ENCODE measurements at regions not wholly inside any gene's neighbourhood (a gene's known extent, or its start where the extent isn't known, plus 50 kb on each side); places are given as distances from the start of the nearest gene placed in this dataset.

GRCh38 chr3:168884353-168884903, 779.1 kb downstream of the MECOM start:
- Histone ChIP-seq H3K27ac (ENCODE audit: low read length) (no peak overlapping the region), H3K27me3 (ENCODE audit: insufficient read depth, low read length, poor library complexity) (no peaks in the 10 kb centered on the region), H3K4me1 (ENCODE audit: insufficient read depth, low read length) (no peaks in the 10 kb centered on the region), H3K9ac (ENCODE audit: low read depth, low read length) (no peak overlapping the region), H2AFZ (ENCODE audit: low read depth, low read length) (no peak overlapping the region), H3K4me3 (ENCODE audit: low read depth in 1 of 2, low read length in 2 of 2) (no peak overlapping the region), H3K4me2 (ENCODE audit: insufficient read depth, low read length) (no peak overlapping the region), H3K9me3 (ENCODE audit: insufficient read depth, low read length, severe bottlenecking) (no peaks in the 10 kb centered on the region), H3K36me3 (ENCODE audit: insufficient read depth, low read length) (no peaks in the 10 kb centered on the region), H3K79me2 (ENCODE audit: insufficient read depth, low read length) (no peaks in the 10 kb centered on the region), H4K20me1 (ENCODE audit: insufficient read depth, low read length) (no peaks in the 10 kb centered on the region)
- no peak for DNase-seq
- TF ChIP-seq EZH2 (IDR thresholded peaks at IDR 0.05; ENCODE audit: borderline replicate concordance, low read depth, low read length, severe bottlenecking) (no peak), CTCF (IDR thresholded peaks at IDR 0.05; ENCODE audit: borderline replicate concordance, extremely low read depth, low read length, poor library complexity, severe bottlenecking) (no peak)
- ATAC-seq (ENCODE audit: insufficient read depth, low read depth) = no peak

DNA sequence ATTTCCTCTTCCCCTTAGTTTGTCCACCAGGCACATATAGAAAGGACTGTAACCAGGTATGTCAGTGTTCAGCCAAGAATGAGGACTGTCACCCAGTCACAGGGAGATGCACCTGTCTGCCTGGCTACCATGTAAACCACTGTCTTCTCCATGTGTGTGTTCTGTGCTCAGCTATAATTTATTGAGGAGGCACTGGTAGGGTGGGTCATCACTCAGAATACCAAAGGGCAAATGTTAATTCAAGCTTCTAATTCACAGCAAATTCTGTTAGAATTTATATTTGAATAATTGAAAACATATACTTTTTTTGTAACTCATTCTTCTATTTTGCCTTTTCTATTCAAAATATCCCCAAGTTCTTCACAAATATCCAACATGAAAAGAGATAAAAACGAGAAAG, 780.4 kb downstream of the MECOM start:
- H4K20me1 ChIP-seq (ENCODE audit: insufficient read depth, low read length) = no peaks in the 10 kb centered on the region
- H3K9me3 ChIP-seq (ENCODE audit: insufficient read depth, low read length, severe bottlenecking) = no peaks in the 10 kb centered on the region
- no peaks in the 10 kb centered on the region for H3K36me3 ChIP-seq (ENCODE audit: insufficient read depth, low read length)
- DNase-seq = no peak
- H3K4me3 ChIP-seq (ENCODE audit: low read depth in 1 of 2, low read length in 2 of 2) = no peak overlapping the region
- TF ChIP-seq EZH2 (IDR thresholded peaks at IDR 0.05; ENCODE audit: borderline replicate concordance, low read depth, low read length, severe bottlenecking) = no peak
- no peak overlapping the region for H2AFZ ChIP-seq (ENCODE audit: low read depth, low read length)
- H3K4me1 ChIP-seq (ENCODE audit: insufficient read depth, low read length) = no peaks in the 10 kb centered on the region
- no peak overlapping the region for H3K9ac ChIP-seq (ENCODE audit: low read depth, low read length)
- H3K27me3 ChIP-seq (ENCODE audit: insufficient read depth, low read length, poor library complexity) = no peaks in the 10 kb centered on the region
- H3K79me2 ChIP-seq (ENCODE audit: insufficient read depth, low read length) = no peaks in the 10 kb centered on the region
- H3K4me2 ChIP-seq (ENCODE audit: insufficient read depth, low read length) = no peak overlapping the region
- no peak for ATAC-seq (ENCODE audit: insufficient read depth, low read depth)
- no peak overlapping the region for H3K27ac ChIP-seq (ENCODE audit: low read length)

DNA sequence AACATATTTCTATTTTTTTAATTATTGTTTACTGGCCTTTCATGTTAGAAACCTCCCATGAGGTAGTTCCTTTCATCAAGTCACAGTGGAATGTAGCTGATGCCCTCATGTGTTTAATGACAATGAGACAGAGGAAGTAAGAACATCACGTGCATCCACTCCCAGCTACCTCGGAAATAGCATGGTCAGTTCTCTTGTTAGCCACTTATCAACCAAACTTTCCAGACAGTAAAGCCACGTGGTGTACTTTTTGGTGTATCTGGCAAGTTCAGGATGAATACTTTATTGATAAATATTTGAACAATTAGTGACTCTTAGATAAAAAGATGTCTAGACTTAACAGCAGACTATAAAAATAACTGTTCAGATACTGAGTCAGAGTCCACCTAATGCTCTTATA, 781.7 kb downstream of the MECOM start:
- Histone ChIP-seq H3K4me3 (ENCODE audit: low read depth in 1 of 2, low read length in 2 of 2) (no peak overlapping the region), H2AFZ (ENCODE audit: low read depth, low read length) (no peak overlapping the region), H3K9ac (ENCODE audit: low read depth, low read length) (no peak overlapping the region), H3K36me3 (ENCODE audit: insufficient read depth, low read length) (no peaks in the 10 kb centered on the region), H3K27me3 (ENCODE audit: insufficient read depth, low read length, poor library complexity) (no peaks in the 10 kb centered on the region), H3K27ac (ENCODE audit: low read length) (no peak overlapping the region), H3K4me2 (ENCODE audit: insufficient read depth, low read length) (no peak overlapping the region), H3K4me1 (ENCODE audit: insufficient read depth, low read length) (no peaks in the 10 kb centered on the region), H3K9me3 (ENCODE audit: insufficient read depth, low read length, severe bottlenecking) (no peaks in the 10 kb centered on the region), H3K79me2 (ENCODE audit: insufficient read depth, low read length) (no peaks in the 10 kb centered on the region), H4K20me1 (ENCODE audit: insufficient read depth, low read length) (no peaks in the 10 kb centered on the region)
- DNase-seq (no peak), ATAC-seq (ENCODE audit: insufficient read depth, low read depth) (no peak)
- TF ChIP-seq CTCF (IDR thresholded peaks at IDR 0.05; ENCODE audit: borderline replicate concordance, extremely low read depth, low read length, poor library complexity, severe bottlenecking) = no peak
- no peak for TF ChIP-seq EZH2 (IDR thresholded peaks at IDR 0.05; ENCODE audit: borderline replicate concordance, low read depth, low read length, severe bottlenecking)

DNA sequence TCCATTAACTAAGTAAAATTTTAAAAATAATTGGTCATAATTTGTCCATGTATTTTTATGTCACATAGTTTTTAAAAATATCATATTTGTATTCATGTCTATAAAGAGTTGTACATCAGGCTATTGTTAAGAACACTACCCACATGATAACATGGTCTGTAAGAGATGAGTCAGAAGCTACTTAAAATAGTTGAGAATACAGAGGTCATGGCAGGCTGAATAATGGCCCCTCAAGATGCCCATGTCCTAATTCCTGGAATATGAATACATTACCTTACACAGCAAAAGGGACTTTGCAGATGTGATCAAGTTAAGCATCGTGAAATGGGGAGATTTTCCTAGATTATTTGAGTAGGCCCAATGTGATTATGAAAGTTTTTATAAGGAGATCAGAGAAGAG, 782.9 kb upstream of the GOLIM4 start:
- Histone ChIP-seq H3K4me1 (ENCODE audit: insufficient read depth, low read length) (no peaks in the 10 kb centered on the region), H4K20me1 (ENCODE audit: insufficient read depth, low read length) (no peaks in the 10 kb centered on the region), H3K36me3 (ENCODE audit: insufficient read depth, low read length) (no peaks in the 10 kb centered on the region), H3K4me2 (ENCODE audit: insufficient read depth, low read length) (no peak overlapping the region), H3K9ac (ENCODE audit: low read depth, low read length) (no peak overlapping the region), H3K27me3 (ENCODE audit: insufficient read depth, low read length, poor library complexity) (no peaks in the 10 kb centered on the region), H2AFZ (ENCODE audit: low read depth, low read length) (no peak overlapping the region), H3K9me3 (ENCODE audit: insufficient read depth, low read length, severe bottlenecking) (no peaks in the 10 kb centered on the region), H3K79me2 (ENCODE audit: insufficient read depth, low read length) (no peaks in the 10 kb centered on the region), H3K4me3 (ENCODE audit: low read depth in 1 of 2, low read length in 2 of 2) (no peak overlapping the region), H3K27ac (ENCODE audit: low read length) (no peak overlapping the region)
- no peak for TF ChIP-seq EZH2 (IDR thresholded peaks at IDR 0.05; ENCODE audit: borderline replicate concordance, low read depth, low read length, severe bottlenecking)
- TF ChIP-seq CTCF (IDR thresholded peaks at IDR 0.05; ENCODE audit: borderline replicate concordance, extremely low read depth, low read length, poor library complexity, severe bottlenecking) = no peak
- ATAC-seq (ENCODE audit: insufficient read depth, low read depth) (no peak), DNase-seq (no peak)
